GM12892 (cell line): ENCODE measurements at regions not wholly inside any gene's neighbourhood (a gene's known extent, or its start where the extent isn't known, plus 50 kb on each side); places are given as distances from the start of the nearest gene placed in this dataset.
"Not testable (repeated sequence)": the region's sequence is repeated elsewhere in the genome, so short reads cannot be mapped to it uniquely, and the experiment has no call there.

Experiments used
- DNase-seq: peaks from one replicate; pipeline ENCODE4 v3.0.0; 2011; ENCODE audit not compliant: insufficient read length
- FAIRE-seq: peaks from 2 replicates; lab custom pipeline; 2011; peaks lifted over from hg19 to GRCh38; lab: Jason Lieb, UNC
- POLR2A ChIP-seq: IDR thresholded peaks from 2 replicates; pipeline ENCODE4 v1.6.1; 2011; ENCODE audit warnings: low read depth, low read length, control low read depth
- POLR2AphosphoS5 ChIP-seq: IDR thresholded peaks from 2 replicates; pipeline ENCODE4 v1.6.1; 2011; ENCODE audit warnings: low read depth, low read length, control low read depth
- TAF1 ChIP-seq: IDR thresholded peaks from 2 replicates; pipeline ENCODE4 v1.6.1; 2011; ENCODE audit warnings: low read depth, mild to moderate bottlenecking, control low read depth, low read length, borderline replicate concordance

- DNase-seq = no peak
- FAIRE-seq = no peak
- no peak for TF ChIP-seq POLR2AphosphoS5
- no peak for TF ChIP-seq TAF1
- no peak for TF ChIP-seq POLR2A
Observed at GRCh38 chr3:147189016-147189415, 217.3 kb downstream of the ZIC4 start.

GRCh38 chr3:147187687-147188086, 218.7 kb downstream of the ZIC4 start:
- DNase-seq = no peak
- no peak for TF ChIP-seq POLR2AphosphoS5
- no peak for TF ChIP-seq POLR2A
- no peak for TF ChIP-seq TAF1
- no peak for FAIRE-seq

- TF ChIP-seq TAF1 (no peak), POLR2AphosphoS5 (no peak), POLR2A (no peak)
- DNase-seq = no peak
- no peak for FAIRE-seq
Observed at GRCh38 chr3:147185781-147186180, 220.6 kb downstream of the ZIC4 start.

GRCh38 chr3:147184794-147185193, 221.5 kb downstream of the ZIC4 start:
- no peak for TF ChIP-seq TAF1
- no peak for TF ChIP-seq POLR2A
- no peak for TF ChIP-seq POLR2AphosphoS5
- DNase-seq (no peak), FAIRE-seq (no peak)

- DNase-seq = no peak
- no peak for TF ChIP-seq POLR2A
- TF ChIP-seq TAF1 = no peak
- no peak for TF ChIP-seq POLR2AphosphoS5
- FAIRE-seq = no peak
Observed at GRCh38 chr3:147173257-147173656, 233.1 kb downstream of the ZIC4 start.

- DNase-seq (no peak), FAIRE-seq (no peak)
Observed at GRCh38 chr3:147162743-147163142, 243.6 kb downstream of the ZIC4 start.

GRCh38 chr3:147161833-147162232, 244.5 kb downstream of the ZIC4 start:
- FAIRE-seq = no peak
- TF ChIP-seq POLR2A (no peak), TAF1 (no peak), POLR2AphosphoS5 (no peak)
- DNase-seq = no peak

More at GRCh38 chr3:147162743-147163142, 243.6 kb downstream of the ZIC4 start:
- TF ChIP-seq POLR2AphosphoS5 = no peak
- no peak for TF ChIP-seq POLR2A
- TF ChIP-seq TAF1 = no peak

GRCh38 chr3:147160984-147161383, 245.4 kb downstream of the ZIC4 start:
- no peak for DNase-seq
- no peak for FAIRE-seq
- TF ChIP-seq TAF1 = no peak
- TF ChIP-seq POLR2AphosphoS5 = no peak
- TF ChIP-seq POLR2A = no peak

GRCh38 chr3:147159141-147159540, 247.2 kb downstream of the ZIC4 start:
- TF ChIP-seq POLR2AphosphoS5 (no peak), TAF1 (no peak), POLR2A (no peak)
- FAIRE-seq = no peak
- no peak for DNase-seq

- TF ChIP-seq POLR2AphosphoS5 (no peak), POLR2A (no peak), TAF1 (no peak)
- DNase-seq (no peak), FAIRE-seq (no peak)
Observed at GRCh38 chr3:147157631-147158030, 248.7 kb downstream of the ZIC4 start.

- FAIRE-seq, DNase-seq: not testable (repeated sequence)
Observed at GRCh38 chr3:147154988-147155387, 251.4 kb downstream of the ZIC4 start.

GRCh38 chr3:147153830-147154539, 252.4 kb downstream of the ZIC4 start:
- DNase-seq (no peak), FAIRE-seq (no peak)
- TF ChIP-seq POLR2AphosphoS5 = no peak
- TF ChIP-seq TAF1 = no peak
- no peak for TF ChIP-seq POLR2A
